SK-N-MC (cell line): ENCODE measurements at regions not wholly inside any gene's neighbourhood (a gene's known extent, or its start where the extent isn't known, plus 50 kb on each side); places are given as distances from the start of the nearest gene placed in this dataset.

Experiments
- EZH2 ChIP-seq: fragments of 200-600 bp; sonication (generic); IDR thresholded peaks from one replicate; pipeline ENCODE4 v1.6.1; 2017; ENCODE audit warnings: antibody characterized with exemption
- FOXP2 ChIP-seq: optimal IDR thresholded peaks from 2 replicates; pipeline ENCODE3; 2011; ENCODE audit warnings: mild to moderate bottlenecking, moderate library complexity; ENCODE audit not compliant: insufficient read depth; ENCODE audit errors: extremely low read length, control extremely low read depth
- POLR2AphosphoS5 ChIP-seq: IDR thresholded peaks from 2 replicates; pipeline ENCODE4 v1.6.1; 2012; ENCODE audit warnings: mild to moderate bottlenecking, low read depth, low read length, borderline replicate concordance

DNA sequence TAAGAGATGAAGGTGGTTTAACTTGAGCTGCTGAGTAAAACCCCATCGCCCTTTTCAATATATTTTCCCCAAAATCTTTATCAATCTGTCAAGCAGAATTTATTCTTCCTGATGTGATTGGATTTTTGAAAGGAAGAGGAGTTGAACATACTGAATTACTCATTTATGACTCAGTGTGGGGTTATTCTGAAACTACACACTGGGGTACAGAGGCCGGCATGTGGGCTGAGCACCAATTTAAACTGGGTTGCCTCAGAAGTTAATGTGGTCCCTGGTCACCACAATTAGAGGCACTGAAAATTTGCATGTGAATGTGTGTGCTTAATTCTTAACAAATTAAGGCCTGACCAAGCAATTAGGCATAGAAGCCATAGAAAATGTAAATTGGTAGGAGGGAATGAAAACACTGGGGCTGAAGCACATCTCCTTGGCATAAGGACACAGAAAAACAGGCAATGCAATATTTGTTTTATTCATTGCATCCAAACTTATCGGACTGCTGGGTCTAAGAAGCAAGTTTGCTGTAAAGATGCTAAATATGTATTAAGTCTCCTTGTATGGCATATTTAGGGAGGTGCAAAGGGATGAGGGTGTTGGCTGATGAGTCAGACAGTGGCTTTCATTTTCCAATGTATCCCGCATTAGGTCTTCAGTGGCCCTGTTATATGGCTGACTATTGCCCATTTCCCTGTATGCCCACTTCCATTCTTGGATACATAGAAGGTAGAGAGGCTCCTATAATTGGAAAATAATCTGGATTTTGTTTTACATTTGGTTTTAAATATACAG is 170.9 kb downstream of the IL15 start:
- TF ChIP-seq EZH2, result no peak
- TF ChIP-seq POLR2AphosphoS5, result no peak
- no peak for TF ChIP-seq FOXP2
